GM19397 (cell line): ENCODE measurements at regions not wholly inside any gene's neighbourhood (a gene's known extent, or its start where the extent isn't known, plus 50 kb on each side); places are given as distances from the start of the nearest gene placed in this dataset.

Source experiments
- ATAC-seq: cut with Tn5 transposase; IDR thresholded peaks from one replicate; pipeline ENCODE4 v1.9.1; 2021; ENCODE audit warnings: mild to moderate bottlenecking, moderate library complexity; ENCODE audit not compliant: unreplicated experiment

GRCh38 chr18:54531402-54532065 is 59.5 kb upstream of the DYNAP start:
- ATAC-seq = no peak

GRCh38 chr18:54532222-54532621 is 58.8 kb upstream of the DYNAP start:
- ATAC-seq = no peak

DNA sequence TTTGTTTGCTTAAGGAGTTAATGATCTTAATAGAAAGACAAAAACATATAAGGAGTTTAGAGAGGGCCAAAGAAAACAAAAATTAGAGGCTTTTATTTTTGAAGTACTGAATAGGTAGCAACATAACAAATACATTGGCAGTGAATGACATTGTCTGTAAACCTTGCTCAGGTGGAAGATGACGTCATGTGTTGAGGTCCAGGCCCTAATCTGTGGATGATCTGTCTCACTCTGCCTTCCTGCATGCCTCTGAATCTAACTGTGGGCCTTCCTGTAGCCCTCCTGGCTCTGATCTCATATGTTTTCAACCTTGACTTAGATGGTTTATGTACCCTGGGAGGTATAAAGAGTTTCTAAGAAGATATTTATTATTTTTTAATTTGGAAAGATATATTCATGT is 58.1 kb upstream of the DYNAP start:
- no peak for ATAC-seq
